SIG-M5 (cell line): ENCODE measurements at regions not wholly inside any gene's neighbourhood (a gene's known extent, or its start where the extent isn't known, plus 50 kb on each side); places are given as distances from the start of the nearest gene placed in this dataset.
A peak's percentile ranks its signal among the peaks of the same experiment; 100 is the strongest.

Source experiments
- DNase-seq: peaks from one replicate; lab custom pipeline; 2025; lab: John Stamatoyannopoulos, UW

DNA sequence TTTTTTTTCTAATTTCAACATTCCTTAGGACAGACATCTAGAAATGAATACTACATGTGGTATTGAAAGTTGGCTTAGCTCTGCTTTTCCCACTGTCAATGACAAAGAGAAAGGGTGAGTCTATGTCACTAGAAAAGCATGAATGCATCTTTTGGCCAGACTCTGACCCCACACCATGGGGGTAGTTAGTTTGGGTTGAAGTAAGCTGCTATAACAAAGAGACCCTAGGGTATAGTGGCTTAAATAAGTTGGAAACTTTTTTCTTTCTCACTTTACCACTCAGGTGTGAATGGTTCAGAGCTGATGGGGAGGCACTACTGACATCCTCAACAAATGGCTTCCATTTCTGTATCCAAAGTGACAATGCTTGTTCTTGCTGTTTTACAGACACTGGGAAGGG is 161.5 kb downstream of the DLEU7 start:
- no peak for DNase-seq

GRCh38 chr13:50682966-50683365 is 160.5 kb downstream of the DLEU7 start:
- DNase-seq = no peak

DNA sequence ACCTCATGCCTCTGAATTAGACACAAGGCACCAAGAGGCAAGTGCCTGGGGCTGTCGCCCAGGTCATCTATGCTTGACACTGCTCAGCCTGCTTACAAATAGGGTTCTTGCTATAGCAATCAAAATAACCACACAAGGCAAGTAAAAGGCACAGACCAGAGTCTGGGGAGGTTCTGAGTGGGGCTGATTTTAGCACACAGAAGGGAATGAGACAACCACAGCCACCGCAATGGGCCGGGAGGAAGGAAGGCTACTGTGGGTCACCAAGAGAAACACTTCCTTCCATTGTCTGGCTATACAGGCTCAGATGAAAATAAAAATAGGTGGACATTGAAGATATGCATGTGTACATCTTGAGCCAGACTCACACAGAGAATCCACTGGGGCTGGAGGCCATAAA is 159.1 kb downstream of the DLEU7 start:
- DNase-seq = no peak

DNA sequence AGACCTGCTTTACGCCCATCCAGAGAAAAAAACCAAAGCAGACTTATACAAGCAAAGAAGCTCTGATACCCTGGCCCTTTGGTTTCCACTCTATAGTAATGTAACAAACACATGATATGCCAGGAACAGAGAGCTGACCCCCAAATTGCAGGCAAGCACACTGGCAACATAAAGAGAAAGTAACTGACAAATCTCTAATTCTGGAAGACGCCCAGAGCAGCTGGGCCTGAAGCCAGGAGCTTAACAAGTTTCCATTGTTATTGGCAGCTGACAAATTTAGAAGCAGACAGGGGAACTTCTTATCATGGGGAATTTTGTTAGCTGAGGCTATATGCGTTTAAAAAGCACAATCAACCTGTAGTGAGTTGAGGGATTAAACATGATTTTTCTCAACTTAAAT is 158.0 kb downstream of the DLEU7 start:
- no peak for DNase-seq

DNA sequence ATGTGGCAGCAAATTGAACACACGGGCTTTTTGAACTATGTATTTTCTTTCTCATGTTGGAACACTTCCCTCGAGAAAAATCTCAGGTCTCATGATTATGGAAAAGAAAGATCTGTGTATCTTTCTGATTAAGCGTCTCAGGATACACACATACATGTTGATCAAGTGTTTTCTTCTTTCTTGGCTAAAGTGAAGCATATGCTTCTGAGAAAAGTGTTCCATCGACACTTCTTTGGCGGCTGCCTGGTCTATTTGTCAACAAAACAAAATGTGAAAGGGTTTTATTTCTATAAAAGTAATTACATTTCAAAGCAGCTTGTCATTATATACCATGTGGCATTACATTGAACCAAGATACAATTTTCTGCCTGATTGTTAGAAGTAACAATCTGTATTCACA is 157.5 kb downstream of the DLEU7 start:
- no peak for DNase-seq

DNA sequence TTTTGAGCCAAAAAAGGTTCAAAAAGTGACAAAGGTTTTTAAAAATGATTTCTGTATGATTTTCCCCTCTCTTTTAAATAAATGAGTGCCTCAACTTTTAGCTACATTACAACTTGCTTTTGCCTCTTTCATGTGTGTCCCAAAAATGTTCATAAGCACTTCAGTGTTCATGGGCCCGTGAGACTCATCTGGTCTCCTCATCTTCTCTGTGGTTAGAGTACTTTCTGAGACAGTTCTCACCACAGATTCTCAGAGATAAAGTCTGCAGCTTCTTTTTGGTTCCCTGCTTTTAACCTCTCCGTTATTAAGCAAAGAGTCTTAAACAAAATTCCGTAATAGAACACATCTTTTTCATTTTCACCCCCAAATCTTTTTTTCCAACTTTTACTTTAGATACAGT is 156.9 kb downstream of the DLEU7 start:
- no peak for DNase-seq

DNA sequence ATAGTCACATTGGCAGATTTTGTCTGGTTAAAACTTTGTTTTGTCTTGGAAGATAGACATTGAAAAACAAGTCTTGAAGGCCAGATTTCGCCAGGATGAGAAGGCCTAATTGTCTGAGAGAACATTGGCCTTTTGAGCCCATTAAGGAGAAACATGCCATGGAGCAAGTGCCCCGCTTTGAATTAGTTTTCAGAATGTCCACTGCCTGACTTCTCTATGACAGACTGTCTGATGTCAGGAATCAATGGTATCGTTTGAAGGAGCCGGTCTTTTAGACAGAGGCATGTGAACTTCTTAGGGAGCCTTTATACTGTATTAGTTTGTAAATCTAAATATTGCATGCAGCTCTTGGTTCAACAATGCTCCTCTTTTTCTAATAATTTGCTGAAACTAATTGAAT is 155.9 kb downstream of the DLEU7 start:
- DNase-seq = no peak

- no peak for DNase-seq
Observed at GRCh38 chr13:50690006-50690405, 153.5 kb downstream of the DLEU7 start.

DNA sequence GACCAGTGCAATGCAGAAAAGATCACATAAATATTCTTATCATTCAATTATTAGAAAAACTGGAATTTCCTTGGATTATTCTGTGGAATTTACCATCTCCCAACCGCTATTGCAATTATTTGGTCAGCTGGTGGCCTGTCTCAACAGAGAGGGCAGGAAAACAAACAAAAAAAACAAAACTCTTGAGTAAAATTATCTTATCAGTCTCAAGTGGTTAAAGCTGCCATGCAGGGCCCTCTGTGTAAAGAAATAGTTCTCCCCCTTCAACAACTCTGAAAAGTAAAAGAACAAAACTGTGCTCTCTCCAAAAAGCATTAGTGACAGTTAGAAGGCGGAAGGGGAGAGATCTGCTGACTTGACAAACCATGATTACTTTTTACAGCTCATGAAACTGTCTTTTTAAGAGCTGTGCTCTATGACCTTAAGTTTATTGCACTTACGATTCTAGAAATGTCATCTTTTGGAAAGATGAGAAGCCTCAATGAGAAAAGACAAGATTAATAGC is 152.3 kb downstream of the DLEU7 start:
- no peak for DNase-seq

DNA sequence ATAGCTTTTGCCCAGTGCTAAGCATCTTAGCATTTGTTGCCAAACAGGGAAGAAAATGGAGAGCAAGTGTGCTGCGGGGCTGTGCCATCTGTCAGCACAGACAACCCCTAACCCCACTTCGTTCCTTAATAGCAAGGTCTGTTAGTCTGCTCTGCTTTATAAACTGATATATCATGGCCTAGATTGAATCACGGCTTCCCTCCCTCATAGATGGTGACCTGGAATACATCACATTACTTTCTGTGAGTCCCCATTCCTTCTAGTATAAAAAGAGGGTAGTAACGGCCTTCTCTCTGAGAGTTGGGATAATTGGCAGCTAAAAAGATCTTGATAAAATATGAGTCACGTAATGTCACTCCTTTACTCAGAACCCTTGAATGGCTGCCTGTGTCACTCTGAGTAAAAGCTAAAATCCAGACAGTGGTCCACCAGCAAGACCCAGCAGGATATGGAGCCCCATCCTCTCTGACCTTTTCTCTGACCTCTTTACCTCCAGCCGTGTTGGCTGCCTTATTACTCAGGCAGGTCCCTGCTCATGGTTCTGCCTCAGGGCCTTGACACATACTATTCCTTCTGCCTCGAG is 151.7 kb downstream of the DLEU7 start:
- DNase-seq = no peak

GRCh38 chr13:50692396-50692915 is 151.0 kb downstream of the DLEU7 start:
- DNase-seq = no peak

- DNase-seq = no peak
Observed at GRCh38 chr13:50693727-50694126, 149.8 kb downstream of the DLEU7 start.

GRCh38 chr13:50697746-50698539 is 145.5 kb downstream of the DLEU7 start:
- no peak for DNase-seq

- DNase-seq = no peak
Observed at GRCh38 chr13:50699874-50700663, 143.4 kb downstream of the DLEU7 start.

GRCh38 chr13:50700664-50701305 is 142.7 kb downstream of the DLEU7 start:
- DNase-seq = no peak

GRCh38 chr13:50701469-50701868 is 142.0 kb downstream of the DLEU7 start:
- DNase-seq = no peak

DNA sequence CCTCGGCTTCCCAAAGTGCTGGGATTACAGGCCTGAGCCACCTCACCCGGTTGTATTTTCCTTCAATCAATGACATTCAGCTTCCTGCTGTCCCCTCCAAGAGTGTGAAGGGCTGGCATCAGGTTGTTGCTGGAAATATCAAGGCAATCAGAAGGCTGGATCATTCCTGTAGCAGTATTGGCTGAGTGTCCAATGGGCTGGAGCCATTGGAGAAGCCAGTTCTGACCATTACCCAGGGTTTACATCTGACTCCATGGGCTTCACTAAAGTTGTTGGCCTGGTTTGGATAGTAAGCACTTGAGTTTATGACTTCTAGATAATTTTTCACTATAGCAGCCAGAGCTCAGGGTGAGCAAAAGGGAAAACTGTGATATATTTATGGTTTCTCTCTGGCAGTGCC is 137.0 kb downstream of the DLEU7 start:
- DNase-seq = no peak

GRCh38 chr13:50707628-50708027 is 135.9 kb downstream of the DLEU7 start:
- no peak for DNase-seq

DNA sequence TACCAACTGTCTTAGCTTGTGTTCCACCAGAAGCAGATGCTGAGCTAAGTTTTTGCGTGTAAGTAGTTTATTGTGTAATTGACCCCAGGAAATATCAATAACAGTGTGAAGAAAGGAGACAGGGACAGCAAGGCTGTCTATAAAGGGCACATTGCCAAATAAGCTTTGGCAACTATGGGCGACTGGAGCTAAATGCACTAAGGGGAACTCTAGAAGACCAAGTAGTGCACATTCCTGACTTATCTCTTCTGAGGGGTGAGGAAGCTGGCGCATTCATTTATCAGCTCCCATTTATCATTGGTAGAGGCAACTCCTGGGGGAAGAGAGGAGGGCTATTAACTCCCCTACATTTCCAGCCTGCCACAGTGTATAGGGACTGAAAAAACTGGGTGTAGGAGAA is 135.0 kb downstream of the DLEU7 start:
- peak; percentile 11 for DNase-seq

GRCh38 chr13:50709058-50709457 is 134.4 kb downstream of the DLEU7 start:
- DNase-seq = no peak

- DNase-seq = no peak
Observed at GRCh38 chr13:50711131-50711815, 132.2 kb downstream of the DLEU7 start.

DNA sequence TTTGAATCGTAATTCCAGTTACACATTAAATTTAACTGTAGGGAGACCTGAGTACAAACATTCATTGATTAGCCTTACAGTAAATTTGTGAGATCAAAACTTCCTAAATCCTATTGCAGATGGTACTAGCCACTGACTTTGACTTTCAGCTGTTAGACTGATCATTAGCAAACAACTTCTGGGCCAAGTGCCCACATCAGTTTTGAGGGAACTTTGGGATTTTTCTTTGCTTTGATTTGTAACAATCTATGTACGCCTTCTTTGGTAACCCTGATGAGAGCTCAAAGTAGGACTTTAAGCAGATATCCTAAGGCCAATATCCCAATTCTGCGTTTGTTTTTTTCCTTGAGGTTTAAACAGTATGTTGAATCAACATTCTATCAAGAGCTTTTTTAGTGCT is 131.5 kb downstream of the DLEU7 start:
- no peak for DNase-seq
